ENCODE measurements at regions not wholly inside any gene's neighbourhood (a gene's known extent, or its start where the extent isn't known, plus 50 kb on each side); places are given as distances from the start of the nearest gene placed in this dataset.

DNA sequence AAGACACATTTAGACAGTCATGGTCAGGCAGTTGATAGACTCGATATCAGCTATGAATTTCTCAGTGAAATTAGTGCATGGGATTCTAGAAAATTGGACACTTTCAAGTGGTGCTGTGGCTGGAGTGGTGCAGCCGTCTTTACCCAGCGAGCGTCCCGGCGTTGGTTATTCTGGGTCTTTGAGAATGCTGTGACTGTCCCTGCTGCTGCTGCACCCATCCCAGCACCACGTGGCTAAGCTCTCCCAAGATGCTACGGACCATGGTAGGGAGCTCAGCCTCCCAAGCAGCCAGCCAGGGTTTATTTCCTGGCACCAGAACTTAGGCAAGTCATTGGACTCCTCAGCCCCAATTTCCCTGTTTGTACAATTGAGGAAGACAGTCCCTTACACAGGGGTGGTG lies 147.2 kb upstream of the RPS6KA2 start:
- DNase-seq: no peak
- WGBS, 3 donors: 67 to 70% (median 68%) methylated on average over 8 of the region's 8 CpGs
- Histone ChIP-seq H3K27me3 (ENCODE audit: insufficient read depth in 3 of 3, low read length in 2 of 3) (peaks cover 0 to 11% (median 1%) of the 10 kb centered on the region in 3 donors), H3K4me1 (no peaks in the 10 kb centered on the region), H3K27ac (no peak overlapping the region), H3K9me3 (no peaks in the 10 kb centered on the region), H3K4me3 (no peak overlapping the region), H3K36me3 (ENCODE audit: insufficient read depth in 1 of 2, low read depth in 1 of 2) (no peaks in the 10 kb centered on the region)
- no peak for ATAC-seq
- intact Hi-C loops (cut with DNase I): loop anchor here (5.0 to 10.0 kb wide), 4 partner anchors 211 to 521 kb away; partner anchors contain the start of gene UNC93A (in 2 of the 2)
- TF ChIP-seq, protein P1, sequence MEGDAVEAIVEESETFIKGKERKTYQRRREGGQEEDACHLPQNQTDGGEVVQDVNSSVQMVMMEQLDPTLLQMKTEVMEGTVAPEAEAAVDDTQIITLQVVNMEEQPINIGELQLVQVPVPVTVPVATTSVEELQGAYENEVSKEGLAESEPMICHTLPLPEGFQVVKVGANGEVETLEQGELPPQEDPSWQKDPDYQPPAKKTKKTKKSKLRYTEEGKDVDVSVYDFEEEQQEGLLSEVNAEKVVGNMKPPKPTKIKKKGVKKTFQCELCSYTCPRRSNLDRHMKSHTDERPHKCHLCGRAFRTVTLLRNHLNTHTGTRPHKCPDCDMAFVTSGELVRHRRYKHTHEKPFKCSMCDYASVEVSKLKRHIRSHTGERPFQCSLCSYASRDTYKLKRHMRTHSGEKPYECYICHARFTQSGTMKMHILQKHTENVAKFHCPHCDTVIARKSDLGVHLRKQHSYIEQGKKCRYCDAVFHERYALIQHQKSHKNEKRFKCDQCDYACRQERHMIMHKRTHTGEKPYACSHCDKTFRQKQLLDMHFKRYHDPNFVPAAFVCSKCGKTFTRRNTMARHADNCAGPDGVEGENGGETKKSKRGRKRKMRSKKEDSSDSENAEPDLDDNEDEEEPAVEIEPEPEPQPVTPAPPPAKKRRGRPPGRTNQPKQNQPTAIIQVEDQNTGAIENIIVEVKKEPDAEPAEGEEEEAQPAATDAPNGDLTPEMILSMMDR (IDR thresholded peaks at IDR 0.05): no peak

DNA sequence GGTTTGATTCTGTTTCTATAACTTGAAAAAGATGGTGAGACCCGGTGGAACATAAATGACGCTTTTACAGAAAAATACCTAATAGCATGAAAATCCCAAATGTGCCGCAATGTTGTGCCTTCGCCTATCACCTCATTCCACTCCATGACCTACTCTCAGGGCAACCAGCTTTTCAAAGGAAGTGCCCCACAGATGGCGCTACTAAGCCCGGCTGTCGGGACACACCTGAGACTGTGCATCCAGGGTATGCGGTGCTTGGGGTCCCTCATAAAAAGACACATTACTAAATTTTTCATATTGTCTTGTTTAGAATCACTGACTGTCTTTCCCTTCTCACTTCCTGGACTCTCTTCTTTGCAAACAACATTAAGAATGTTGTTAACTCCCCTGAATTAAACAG lies 145.5 kb upstream of the RPS6KA2 start:
- DNase-seq: no peak

DNA sequence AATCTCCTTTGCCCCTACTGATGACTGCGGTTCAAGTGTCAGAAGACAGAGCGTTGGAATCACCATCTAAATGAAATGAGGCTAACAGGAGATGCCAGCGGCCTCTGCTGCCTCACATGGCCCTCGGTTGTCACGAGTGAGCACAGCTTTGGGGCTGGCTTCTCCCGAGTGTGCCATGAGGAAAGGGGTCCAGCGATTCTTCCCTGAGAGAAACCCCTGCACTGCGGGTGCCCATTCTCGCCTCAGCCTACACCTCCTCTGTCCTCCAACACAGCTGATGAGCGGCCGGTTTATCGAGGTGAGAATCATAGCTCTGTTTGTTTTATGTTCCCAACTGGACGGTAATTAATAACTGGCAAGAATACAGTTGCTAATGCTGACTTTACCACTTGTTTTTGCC lies 144.7 kb upstream of the RPS6KA2 start:
- Histone ChIP-seq H3K4me3 (no peak overlapping the region), H3K27ac (no peak overlapping the region), H3K36me3 (ENCODE audit: insufficient read depth in 1 of 2, low read depth in 1 of 2) (no peaks in the 10 kb centered on the region), H3K9me3 (no peaks in the 10 kb centered on the region), H3K27me3 (ENCODE audit: insufficient read depth in 3 of 3, low read length in 2 of 3) (peaks cover 0 to 11% (median 1%) of the 10 kb centered on the region in 3 donors), H3K4me1 (no peaks in the 10 kb centered on the region)
- 85 to 91% (median 88%) methylated on average over 13 of the region's 13 CpGs for WGBS, 3 donors
- DNase-seq (no peak), ATAC-seq (no peak)
- intact Hi-C loops (cut with DNase I): loop anchor here (5.0 to 10.0 kb wide), 4 partner anchors 213 to 523 kb away; partner anchors contain the start of gene UNC93A (in 2 of the 2)
- TF ChIP-seq, protein P1 (IDR thresholded peaks at IDR 0.05): no peak

More for the DNA sequence above, 145.5 kb upstream of the RPS6KA2 start:
- TF ChIP-seq, protein P1 (IDR thresholded peaks at IDR 0.05): no peak
- Histone ChIP-seq H3K27me3 (ENCODE audit: insufficient read depth in 3 of 3, low read length in 2 of 3) (peaks cover 0 to 11% (median 1%) of the 10 kb centered on the region in 3 donors), H3K27ac (no peak overlapping the region), H3K4me1 (no peaks in the 10 kb centered on the region), H3K9me3 (no peaks in the 10 kb centered on the region), H3K4me3 (no peak overlapping the region), H3K36me3 (ENCODE audit: insufficient read depth in 1 of 2, low read depth in 1 of 2) (no peaks in the 10 kb centered on the region)
- 68 to 74% (median 70%) methylated on average over 8 of the region's 8 CpGs for WGBS, 3 donors
- ATAC-seq: no peak
- intact Hi-C loops (cut with DNase I): loop anchor here (5.0 to 10.0 kb wide), 4 partner anchors 212 to 522 kb away; partner anchors contain the start of gene UNC93A (in 2 of the 2)

DNA sequence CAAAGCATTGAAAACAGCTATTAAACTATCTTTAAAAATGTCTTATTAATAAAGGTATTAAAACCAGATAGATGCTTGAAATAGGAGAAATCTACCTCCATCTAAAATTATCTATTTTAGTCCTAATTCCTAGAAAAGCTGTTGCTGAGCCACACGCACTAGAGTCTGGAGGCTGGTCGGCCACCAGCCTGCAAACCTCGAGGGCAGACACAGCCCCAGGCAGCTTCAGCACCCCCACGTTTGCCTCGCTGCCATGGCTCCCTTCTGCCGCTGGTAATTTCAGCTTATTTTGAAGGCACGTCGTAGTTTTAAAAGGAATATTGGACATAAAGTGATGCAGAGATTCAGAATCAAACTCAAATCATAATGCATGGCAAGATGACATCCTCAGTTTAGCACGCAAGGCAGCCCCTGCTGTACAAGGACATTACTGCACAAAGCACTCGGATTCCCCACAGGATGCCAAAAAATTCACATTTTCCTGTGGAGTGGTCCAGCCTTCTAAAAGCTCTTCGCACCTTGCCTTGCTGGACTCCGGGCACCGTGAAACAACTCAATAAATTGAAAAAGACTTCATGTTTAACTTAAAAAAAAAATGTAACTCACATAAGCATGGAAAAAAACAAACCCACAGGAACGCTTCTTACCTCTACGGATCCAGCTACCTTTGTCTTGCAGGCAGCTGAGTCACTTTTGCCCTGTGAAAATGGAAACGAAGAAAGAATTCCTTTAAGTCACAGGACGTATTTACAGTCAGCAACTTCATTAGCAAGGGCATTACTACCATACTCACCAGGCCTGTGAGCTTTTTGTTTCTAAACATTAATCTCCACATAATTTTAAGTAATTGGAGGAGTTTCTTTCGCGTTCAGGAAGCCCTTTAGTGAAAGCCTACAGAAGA lies 143.4 kb upstream of the RPS6KA2 start:
- no peak overlapping the region for H3K4me3 ChIP-seq
- WGBS, 3 donors: 79 to 85% (median 82%) methylated on average over 19 of the region's 19 CpGs
- intact Hi-C loops (cut with DNase I): loop anchor here (5.0 to 10.0 kb wide), 4 partner anchors 214 to 524 kb away; partner anchors contain the start of gene UNC93A (in 2 of the 2)
- no peak for DNase-seq
- no peak for ATAC-seq
- no peak overlapping the region for H3K27ac ChIP-seq
- H3K4me1 ChIP-seq: no peaks in the 10 kb centered on the region
- H3K36me3 ChIP-seq (ENCODE audit: insufficient read depth in 1 of 2, low read depth in 1 of 2): no peaks in the 10 kb centered on the region
- TF ChIP-seq, protein P1 (IDR thresholded peaks at IDR 0.05): no peak
- H3K9me3 ChIP-seq: no peaks in the 10 kb centered on the region
- H3K27me3 ChIP-seq (ENCODE audit: insufficient read depth in 3 of 3, low read length in 2 of 3): peaks cover 0 to 11% (median 1%) of the 10 kb centered on the region in 3 donors

Measured in psoas muscle (tissue), 7 donors.